K562 (cell line): ENCODE measurements at regions not wholly inside any gene's neighbourhood (a gene's known extent, or its start where the extent isn't known, plus 50 kb on each side); places are given as distances from the start of the nearest gene placed in this dataset.

ENCODE experiments used
- E2F8 ChIP-seq: fragments of 450-650 bp; IDR thresholded peaks from 2 replicates; pipeline ENCODE4 v1.7.1; 2018; ENCODE audit warnings: mild to moderate bottlenecking, low read depth; ENCODE audit not compliant: partially characterized antibody
- ELF1 ChIP-seq: fragments of 200-800 bp; sonication (Bioruptor generic); IDR thresholded peaks from 2 replicates; pipeline ENCODE4 v1.6.1; 2016; ENCODE audit warnings: missing genetic modification characterization, missing compliant biosample characterization
- GATAD2A ChIP-seq: fragments of 450-650 bp; IDR thresholded peaks from 2 replicates; pipeline ENCODE4 v1.6.1; 2017
- JUN ChIP-seq, 2 experiments: sonication (generic) in 1 of 2; formaldehyde crosslinking in 1 of 2; IDR thresholded peaks; 2 replicates each; pipeline versions ENCODE4 v1.6.1 to v1.8.0; 2012 to 2022; ENCODE audit warnings: borderline replicate concordance in 2 of 2, mild to moderate bottlenecking in 2 of 2, improper control_type of control experiment in 1 of 2, low read depth in 1 of 2, low read length in 1 of 2, missing genetic modification reagents in 1 of 2
- PBX2 ChIP-seq, 2 experiments: IDR thresholded peaks in 1 of 2; conservative IDR thresholded peaks in 1 of 2; 2 replicates each; pipeline ENCODE4 v1.6.1; 2016; ENCODE audit warnings: low read depth in 2 of 2, mild to moderate bottlenecking in 1 of 2, missing compliant biosample characterization in 1 of 2, missing genetic modification characterization in 1 of 2, moderate library complexity in 1 of 2
- PKNOX1 ChIP-seq: fragments of 450-650 bp; IDR thresholded peaks from 2 replicates; pipeline ENCODE4 v1.6.1; 2016
- POU5F1 ChIP-seq: fragments of 150-350 bp; IDR thresholded peaks from 2 replicates; pipeline ENCODE4 v1.6.1; 2014; ENCODE audit warnings: borderline replicate concordance, low read length, low read depth, mild to moderate bottlenecking; ENCODE audit not compliant: partially characterized antibody
- SMAD3 ChIP-seq: fragments of 450-650 bp; formaldehyde crosslinking; conservative IDR thresholded peaks from 2 replicates; pipeline ENCODE4 v1.4.0; 2020; ENCODE audit warnings: mild to moderate bottlenecking
- TOE1 ChIP-seq, 2 experiments: fragments of 450-650 bp in 1 of 2; sonication (generic) in 1 of 2; formaldehyde crosslinking in 1 of 2; IDR thresholded peaks; 2 replicates each; pipeline versions ENCODE4 v1.7.1 to v1.8.0; 2016 to 2022; ENCODE audit warnings: borderline replicate concordance in 2 of 2, mild to moderate bottlenecking in 2 of 2, antibody characterized with exemption in 1 of 2, inconsistent platforms in 1 of 2, low read depth in 1 of 2, missing genetic modification reagents in 1 of 2, moderate library complexity in 1 of 2
- ZNF175 ChIP-seq: fragments of 200-800 bp; sonication (Bioruptor generic); IDR thresholded peaks from 2 replicates; pipeline ENCODE4 v1.6.1; 2016; ENCODE audit warnings: low read depth, mild to moderate bottlenecking, missing genetic modification characterization, missing compliant biosample characterization
- ZNF644 ChIP-seq: fragments of 200-800 bp; sonication (Bioruptor generic); IDR thresholded peaks from 2 replicates; pipeline ENCODE4 v1.6.1; 2016; ENCODE audit warnings: low read depth, missing genetic modification characterization, missing compliant biosample characterization
- ZSCAN32 ChIP-seq: fragments of 450-650 bp; formaldehyde crosslinking; IDR thresholded peaks from 2 replicates; pipeline ENCODE4 v1.4.0; 2020; ENCODE audit warnings: mild to moderate bottlenecking, moderate library complexity
- TF ChIP-seq, protein P1 (sequence below): fragments of 450-650 bp; formaldehyde crosslinking; IDR thresholded peaks from 2 replicates; pipeline ENCODE4 v1.4.0; 2020; ENCODE audit warnings: mild to moderate bottlenecking, moderate library complexity
- TF ChIP-seq, protein P2 (sequence below): fragments of 250-450 bp; sonication (Bioruptor Pico); IDR thresholded peaks from 2 replicates; pipeline ENCODE4 v1.4.0; 2020; ENCODE audit warnings: mild to moderate bottlenecking

DNA sequence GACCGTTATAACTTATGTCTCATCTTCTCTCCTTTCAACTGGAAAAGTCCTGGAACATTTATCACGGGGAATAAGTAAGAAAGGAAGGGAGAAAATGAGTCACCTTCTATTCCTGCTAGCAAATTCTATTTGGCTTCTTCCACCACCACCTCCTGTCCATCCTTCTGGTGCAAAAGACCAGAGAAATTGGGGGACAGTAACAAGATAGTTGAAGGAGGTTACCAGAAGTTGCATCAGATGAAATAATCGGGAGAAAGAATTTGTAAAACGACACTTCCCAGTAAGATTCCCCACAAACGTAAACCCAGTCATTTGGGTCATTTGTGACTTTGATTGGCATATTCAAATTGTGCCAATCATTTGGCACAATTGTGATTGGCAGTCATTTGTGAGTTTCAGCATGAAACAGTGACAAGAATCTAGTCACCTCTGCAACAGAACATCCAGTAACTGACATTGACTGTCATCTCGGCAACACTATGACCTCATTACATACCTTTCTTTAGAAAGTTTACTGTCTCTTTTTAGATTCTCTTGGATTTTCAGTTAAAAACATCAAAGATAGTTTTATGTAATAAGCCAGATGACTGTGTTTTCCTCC lies 51.3 kb upstream of the PIK3CG start (continued):
- TF ChIP-seq, protein P1, sequence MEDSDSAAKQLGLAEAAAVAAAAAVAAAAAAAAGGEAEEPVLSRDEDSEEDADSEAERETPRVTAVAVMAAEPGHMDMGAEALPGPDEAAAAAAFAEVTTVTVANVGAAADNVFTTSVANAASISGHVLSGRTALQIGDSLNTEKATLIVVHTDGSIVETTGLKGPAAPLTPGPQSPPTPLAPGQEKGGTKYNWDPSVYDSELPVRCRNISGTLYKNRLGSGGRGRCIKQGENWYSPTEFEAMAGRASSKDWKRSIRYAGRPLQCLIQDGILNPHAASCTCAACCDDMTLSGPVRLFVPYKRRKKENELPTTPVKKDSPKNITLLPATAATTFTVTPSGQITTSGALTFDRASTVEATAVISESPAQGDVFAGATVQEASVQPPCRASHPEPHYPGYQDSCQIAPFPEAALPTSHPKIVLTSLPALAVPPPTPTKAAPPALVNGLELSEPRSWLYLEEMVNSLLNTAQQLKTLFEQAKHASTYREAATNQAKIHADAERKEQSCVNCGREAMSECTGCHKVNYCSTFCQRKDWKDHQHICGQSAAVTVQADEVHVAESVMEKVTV (CRISPR knock-in tag), result 0 out of 2 replicates have a peak, but pooled peaks have one; percentile 3
- peak; percentile 93 for TF ChIP-seq ZNF644 (tag)
- TF ChIP-seq ELF1 (tag), result peak; percentile 21; the same call in 1 of the 2 replicates
- no peak for TF ChIP-seq POU5F1
- peak; percentile 63; the same call in 1 of the 2 replicates for TF ChIP-seq GATAD2A
- TF ChIP-seq, protein P2, sequence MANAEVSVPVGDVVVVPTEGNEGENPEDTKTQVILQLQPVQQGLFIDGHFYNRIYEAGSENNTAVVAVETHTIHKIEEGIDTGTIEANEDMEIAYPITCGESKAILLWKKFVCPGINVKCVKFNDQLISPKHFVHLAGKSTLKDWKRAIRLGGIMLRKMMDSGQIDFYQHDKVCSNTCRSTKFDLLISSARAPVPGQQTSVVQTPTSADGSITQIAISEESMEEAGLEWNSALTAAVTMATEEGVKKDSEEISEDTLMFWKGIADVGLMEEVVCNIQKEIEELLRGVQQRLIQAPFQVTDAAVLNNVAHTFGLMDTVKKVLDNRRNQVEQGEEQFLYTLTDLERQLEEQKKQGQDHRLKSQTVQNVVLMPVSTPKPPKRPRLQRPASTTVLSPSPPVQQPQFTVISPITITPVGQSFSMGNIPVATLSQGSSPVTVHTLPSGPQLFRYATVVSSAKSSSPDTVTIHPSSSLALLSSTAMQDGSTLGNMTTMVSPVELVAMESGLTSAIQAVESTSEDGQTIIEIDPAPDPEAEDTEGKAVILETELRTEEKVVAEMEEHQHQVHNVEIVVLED (CRISPR knock-in tag), result peak; percentile 39; the same call in 1 of the 2 replicates
- TF ChIP-seq TOE1 (IDR thresholded peaks at IDR 0.05; ENCODE audit: borderline replicate concordance), result peak; percentile 52; the same call in 1 of the 2 replicates
- 0 out of 2 replicates have a peak, but pooled peaks have one; percentile 38 for TF ChIP-seq TOE1 (CRISPR knock-in tag; IDR thresholded peaks at IDR 0.05; ENCODE audit: borderline replicate concordance, low read depth)
- TF ChIP-seq PBX2 (CRISPR knock-in tag; IDR thresholded peaks at IDR 0.05; ENCODE audit: low read depth), result 0 out of 2 replicates have a peak, but pooled peaks have one; percentile 29
- peak; percentile 75 for TF ChIP-seq PBX2 (tag; conservative IDR thresholded peaks at IDR 0.05; ENCODE audit: low read depth)
- peak; percentile 95 for TF ChIP-seq ZSCAN32 (CRISPR knock-in tag)
- TF ChIP-seq SMAD3, result peak; percentile 92
- TF ChIP-seq ZNF175 (CRISPR knock-in tag), result peak; percentile 96
- peak; percentile 34 for TF ChIP-seq E2F8
- TF ChIP-seq PKNOX1, result peak; percentile 95
- peak; percentile 49; the same call in 1 of the 2 replicates for TF ChIP-seq JUN (IDR thresholded peaks at IDR 0.05; ENCODE audit: borderline replicate concordance, low read depth, low read length)
- no peak for TF ChIP-seq JUN (CRISPR knock-in tag; IDR thresholded peaks at IDR 0.05; ENCODE audit: borderline replicate concordance)
